ENCODE measurements at regions not wholly inside any gene's neighbourhood (a gene's known extent, or its start where the extent isn't known, plus 50 kb on each side); places are given as distances from the start of the nearest gene placed in this dataset.

- no peak for DNase-seq (ENCODE audit: low read depth in 1 of 2, low spot score in 1 of 2)
Measured at GRCh38 chr14:104271391-104271790, 133.0 kb downstream of the KIF26A start.

GRCh38 chr14:104274806-104275205 lies 136.4 kb downstream of the KIF26A start:
- DNase-seq (ENCODE audit: low read depth in 1 of 2, low spot score in 1 of 2), result no peak

DNA sequence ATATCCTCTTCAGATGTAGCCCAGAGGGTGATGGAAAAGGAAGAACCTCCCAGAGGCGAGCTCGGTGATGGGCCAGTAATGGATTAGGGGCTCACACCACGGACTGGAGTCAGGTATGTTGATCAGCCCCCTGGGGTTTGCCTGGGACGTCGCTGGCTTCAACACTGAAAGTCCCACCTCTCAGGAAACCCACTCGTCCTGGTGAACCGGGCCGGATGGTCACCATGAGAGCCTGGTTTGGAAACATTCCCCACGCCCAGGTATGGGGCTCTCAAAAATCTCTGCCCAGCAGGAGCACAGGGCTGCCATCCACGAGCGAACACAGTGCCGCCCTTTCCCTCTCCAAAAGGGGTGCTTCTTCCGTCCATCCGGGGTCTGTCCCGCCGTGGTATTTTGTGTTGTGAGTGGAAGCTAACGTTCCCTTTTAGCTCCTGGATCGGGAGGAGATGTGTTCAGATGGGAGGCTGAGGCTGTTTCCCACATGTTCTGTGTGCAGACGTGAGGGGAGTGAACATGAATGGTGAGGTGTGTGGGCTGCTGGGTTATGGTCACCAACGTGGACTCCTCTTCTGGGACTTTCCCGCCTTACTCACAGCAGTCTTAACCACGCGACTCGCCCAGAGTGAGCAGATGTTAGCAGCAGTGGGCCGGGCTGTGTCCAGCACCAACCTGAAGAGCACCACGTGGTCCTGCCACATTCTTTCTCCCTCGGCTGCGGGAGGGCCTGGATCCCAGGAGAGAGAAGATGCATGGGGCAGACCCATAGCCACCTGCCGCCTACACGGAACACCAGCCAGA lies 139.2 kb downstream of the KIF26A start:
- DNase-seq (ENCODE audit: low read depth in 1 of 2, low spot score in 1 of 2), result no peak

- no peak for DNase-seq (ENCODE audit: low read depth in 1 of 2, low spot score in 1 of 2)
Measured at GRCh38 chr14:104278214-104278534, 139.8 kb downstream of the KIF26A start.

GRCh38 chr14:104280085-104280901 lies 141.9 kb downstream of the KIF26A start:
- no peak for DNase-seq (ENCODE audit: low read depth in 1 of 2, low spot score in 1 of 2)

GRCh38 chr14:104280902-104281767 lies 142.7 kb downstream of the KIF26A start:
- no peak for DNase-seq (ENCODE audit: low read depth in 1 of 2, low spot score in 1 of 2)

DNA sequence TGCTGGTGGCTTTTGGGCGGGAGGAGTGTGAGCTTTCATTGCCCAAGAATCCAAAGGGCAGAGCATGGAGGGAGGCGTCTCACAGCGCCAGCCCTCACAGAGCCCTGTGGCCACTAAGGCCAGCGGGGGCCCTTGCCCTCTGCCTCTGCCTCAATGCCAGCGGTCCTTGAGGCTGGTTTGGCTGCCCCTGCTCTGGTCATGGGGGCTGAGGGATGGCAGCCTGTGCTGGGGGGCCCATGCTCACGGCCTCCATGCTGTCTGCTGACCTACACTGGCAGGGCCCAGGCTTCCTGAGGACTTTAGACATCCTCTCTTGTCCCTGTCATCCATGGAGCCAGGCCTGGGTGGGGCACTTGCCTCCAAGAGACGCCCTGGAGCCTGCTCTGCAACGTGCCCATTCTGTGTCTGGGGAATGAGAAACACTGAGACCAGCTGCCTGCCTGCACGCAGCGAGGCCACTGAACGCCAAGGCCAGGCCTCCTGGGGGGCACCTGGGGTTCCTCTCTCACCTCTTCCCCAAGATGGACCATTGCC lies 143.4 kb downstream of the KIF26A start:
- DNase-seq (ENCODE audit: low read depth in 1 of 2, low spot score in 1 of 2), result no peak

DNA sequence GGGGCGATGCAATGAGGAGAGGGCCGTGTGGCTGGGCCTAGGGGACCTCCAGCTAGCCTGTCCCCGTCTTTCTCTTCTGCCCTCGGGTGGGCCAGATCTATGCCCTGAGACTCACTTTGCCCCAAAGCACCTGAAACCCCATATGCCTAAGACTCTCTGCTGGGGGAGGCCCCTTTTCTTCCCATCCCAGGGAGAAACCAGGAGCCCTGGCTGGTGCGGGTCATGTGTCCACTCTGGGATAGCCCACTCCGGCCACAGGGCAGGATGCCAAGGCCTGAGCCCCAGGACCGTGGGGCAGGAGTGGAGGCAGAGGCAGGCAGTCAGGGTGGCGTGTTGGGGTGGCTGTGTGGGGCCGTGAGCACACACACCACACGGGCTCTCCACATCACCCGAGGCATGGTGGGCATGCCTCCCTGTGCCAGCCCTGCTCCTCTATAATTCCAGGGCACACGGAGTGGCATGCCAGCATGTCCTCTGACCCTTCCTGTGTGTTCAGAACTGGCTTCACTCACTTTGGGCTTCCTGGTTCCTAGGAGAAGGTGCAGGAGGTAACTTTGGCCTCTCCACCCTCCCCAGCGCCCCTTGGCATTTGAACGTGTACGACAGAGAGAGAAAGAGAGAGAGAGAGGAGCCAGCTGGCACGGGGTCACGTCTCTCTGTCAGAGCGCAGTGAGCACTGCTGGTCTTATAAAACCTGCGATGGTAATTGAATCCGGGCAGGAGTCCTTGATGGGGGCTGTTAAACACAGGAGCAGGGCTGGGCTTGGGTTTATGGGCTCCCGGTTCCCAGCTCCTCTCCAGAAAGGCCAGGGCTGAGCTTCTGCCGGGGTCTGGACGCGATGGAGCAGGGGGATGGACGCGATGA lies 144.2 kb downstream of the KIF26A start:
- no peak for DNase-seq (ENCODE audit: low read depth in 1 of 2, low spot score in 1 of 2)

DNA sequence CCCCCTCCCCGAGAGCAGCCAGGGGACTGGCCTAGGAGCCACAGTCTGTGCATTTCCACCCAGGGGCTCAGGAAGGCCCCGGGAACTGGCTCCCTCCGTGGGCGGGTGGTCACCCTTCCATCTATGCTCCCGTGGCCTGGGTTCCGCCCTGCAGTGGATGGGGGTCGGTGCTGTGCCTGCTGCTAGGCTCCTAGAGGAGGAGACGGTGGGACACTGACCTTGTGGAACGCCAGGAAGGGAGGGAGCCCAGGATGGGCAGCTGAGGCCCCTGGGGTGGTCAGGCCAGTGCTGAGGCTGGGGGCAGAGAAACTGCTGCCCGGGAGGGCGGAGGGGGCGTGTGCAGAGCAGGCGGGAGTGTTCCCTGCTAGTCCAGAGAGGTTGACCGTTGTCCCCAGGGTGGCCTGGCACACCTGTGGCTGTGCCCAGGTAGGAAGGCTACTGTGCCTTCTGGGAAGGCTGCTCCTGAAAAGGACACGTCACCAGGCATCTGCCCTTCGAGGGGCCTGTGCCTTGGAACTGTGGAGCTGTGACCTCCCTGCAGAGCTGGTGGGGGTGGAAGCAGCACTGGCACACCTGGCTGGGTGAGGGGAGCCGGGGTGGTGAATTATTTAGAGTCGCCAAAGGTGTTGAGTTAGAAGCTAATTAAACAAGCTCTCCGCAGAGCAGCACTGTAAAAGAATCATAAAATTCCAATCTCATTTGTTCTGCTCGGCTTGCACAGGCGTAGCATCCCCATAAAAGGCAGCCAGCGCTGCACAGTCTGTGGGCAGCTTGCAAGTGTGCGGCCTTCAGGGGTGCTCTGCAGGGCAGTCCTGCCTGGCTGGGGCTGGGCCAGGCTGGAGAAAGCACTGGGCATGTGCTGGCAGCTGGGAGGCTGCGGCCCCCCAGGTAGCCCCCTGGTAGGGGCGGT lies 145.1 kb downstream of the KIF26A start:
- DNase-seq (ENCODE audit: low read depth in 1 of 2, low spot score in 1 of 2), result no peak

DNA sequence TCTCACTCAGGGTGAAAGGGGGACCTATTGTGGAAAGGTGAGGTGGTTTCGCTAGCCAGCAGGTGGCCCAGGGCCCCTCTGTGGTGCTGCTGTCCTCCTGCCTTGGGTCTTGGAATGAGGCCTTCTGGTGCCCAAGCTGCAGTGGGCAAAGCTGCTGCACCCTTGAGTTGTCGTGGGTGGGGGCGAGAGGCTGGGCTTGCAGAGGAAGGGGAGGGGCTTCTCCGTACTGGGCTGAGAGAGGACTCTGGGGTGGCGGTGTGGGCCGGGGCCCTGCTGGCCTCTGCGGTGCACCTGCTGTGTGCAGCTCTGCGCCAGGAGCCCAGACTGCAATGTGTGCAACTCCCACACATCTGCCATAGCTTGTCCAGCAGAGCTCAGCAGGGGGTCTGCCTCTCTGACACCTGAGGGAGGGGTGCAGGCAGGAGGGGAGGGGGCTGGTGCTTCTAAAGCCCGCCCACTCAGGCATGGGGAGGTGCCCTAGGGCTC lies 145.8 kb downstream of the KIF26A start:
- DNase-seq (ENCODE audit: low read depth in 1 of 2, low spot score in 1 of 2), result no peak

DNA sequence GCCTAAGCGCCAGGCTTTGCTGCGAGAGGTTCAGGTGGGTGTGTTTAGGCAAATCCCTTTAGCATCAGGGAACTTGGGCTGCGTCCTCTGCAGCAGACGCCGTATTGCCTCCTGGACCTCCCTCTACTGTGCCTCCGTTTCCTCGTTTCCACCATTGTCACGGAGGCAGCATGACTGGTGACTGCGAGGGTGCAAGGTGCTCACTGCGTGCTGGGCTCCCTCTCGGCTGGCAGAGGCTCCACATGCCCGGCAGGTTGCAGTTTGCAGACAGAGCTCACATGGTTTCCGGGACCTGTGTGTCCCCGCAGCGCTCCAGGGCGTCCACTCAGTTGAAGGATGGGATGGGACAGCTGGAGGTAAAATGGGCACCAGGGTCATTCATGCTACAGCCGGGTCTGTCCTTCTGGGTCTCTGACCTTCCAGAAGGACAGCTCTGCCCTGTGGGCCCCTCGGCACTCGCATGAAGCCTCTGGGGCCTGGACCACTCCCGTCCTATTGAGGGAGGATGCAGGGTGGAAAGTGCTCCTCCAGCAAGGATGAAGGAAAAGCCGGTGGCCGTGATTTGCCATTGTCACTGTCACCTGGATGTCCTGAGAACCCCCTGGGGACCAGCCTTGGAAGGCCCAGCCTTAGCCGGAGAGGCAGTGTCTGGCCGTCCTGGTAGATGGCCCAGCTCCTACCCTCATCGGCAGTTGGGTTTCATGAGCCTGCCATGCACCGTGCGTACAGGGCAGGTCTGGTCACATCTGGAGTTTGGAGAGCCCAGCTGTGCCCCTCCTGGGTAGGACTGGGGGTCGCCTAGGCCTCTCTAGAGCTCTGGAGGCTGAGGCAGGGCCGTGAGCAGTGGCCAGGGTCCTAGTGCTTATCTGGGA lies 146.5 kb downstream of the KIF26A start:
- no peak for DNase-seq (ENCODE audit: low read depth in 1 of 2, low spot score in 1 of 2)

DNA sequence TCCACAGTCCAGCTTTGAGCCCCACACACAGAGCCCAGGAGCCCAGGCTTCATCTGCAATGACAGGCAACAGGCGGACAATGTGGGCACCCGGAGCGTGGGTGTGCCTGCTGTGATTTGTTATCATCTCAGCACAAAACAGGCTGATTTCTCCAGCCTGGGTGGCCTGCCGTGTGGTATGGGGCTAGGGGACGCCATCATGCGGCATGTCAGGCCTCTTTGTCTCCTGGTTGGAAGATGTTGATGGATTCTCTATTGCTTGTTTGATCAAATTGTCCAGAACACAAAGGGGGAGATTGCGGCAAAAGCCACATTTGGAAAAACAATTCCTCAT lies 147.1 kb downstream of the KIF26A start:
- DNase-seq (ENCODE audit: low read depth in 1 of 2, low spot score in 1 of 2), result no peak

DNA sequence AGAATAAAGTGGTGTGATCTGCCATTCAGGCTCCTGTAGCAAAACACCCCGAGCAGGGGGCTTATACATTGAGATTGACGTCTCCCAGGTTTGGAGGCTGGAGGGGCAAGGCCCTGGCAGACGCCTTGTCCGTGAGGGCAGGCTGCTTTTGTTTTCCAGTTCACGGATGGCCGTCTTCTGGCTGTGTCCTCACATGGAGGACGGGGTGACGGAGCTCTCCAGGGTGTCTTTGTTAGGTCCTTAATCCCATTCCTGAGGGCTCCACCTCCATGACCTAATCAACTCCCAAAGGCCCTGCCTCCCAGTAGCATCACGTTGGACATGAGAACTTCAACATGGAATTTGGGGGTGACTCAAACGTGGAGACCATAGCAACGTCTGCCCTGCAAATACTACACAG lies 147.7 kb downstream of the KIF26A start:
- DNase-seq (ENCODE audit: low read depth in 1 of 2, low spot score in 1 of 2), result no peak

DNA sequence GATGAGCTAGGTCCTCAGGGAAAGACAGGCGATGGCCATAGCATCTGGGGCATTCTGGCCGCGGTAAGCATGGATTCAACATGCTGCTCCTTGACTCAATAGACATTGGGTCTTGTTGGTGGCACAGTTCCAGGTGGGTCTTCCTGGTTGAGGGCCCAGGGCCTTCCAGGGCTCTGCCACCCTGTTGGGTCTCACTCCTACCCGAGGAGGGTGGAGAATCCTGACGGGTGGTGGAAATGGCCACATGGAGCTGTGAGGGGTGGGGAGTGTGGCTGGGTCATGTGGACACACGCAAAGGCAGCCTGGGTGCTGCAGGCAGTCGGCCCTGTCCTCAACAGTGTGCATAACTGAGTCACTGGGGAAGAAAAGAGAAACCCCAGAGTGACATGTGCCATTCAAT lies 148.1 kb downstream of the KIF26A start:
- no peak for DNase-seq (ENCODE audit: low read depth in 1 of 2, low spot score in 1 of 2)

GRCh38 chr14:104287301-104288009 lies 149.1 kb downstream of the KIF26A start:
- DNase-seq (ENCODE audit: low read depth in 1 of 2, low spot score in 1 of 2), result no peak

DNA sequence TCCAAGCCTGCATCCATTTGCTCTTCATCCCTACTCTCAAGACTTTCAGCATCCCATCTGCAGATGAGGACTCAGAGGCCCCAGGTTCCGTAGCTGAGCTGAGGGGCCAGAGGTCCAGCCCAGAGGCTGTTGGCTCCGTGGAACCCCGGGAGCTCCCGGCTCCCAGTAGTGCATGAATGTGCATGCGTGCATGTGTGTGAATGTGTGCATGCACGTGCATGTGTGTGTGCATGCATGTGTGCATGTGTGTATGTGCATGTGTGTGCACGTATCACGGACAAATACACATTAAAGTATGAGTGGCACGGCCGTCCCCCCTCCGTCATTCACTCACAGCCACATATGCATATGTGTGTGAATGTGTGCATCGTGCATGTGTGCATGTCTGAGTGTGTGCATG lies 149.9 kb downstream of the KIF26A start:
- DNase-seq (ENCODE audit: low read depth in 1 of 2, low spot score in 1 of 2), result no peak

GRCh38 chr14:104289507-104289906 lies 151.1 kb downstream of the KIF26A start:
- DNase-seq (ENCODE audit: low read depth in 1 of 2, low spot score in 1 of 2), result no peak

Measured in activated CD4-positive, alpha-beta T cell treated with anti-CD3 and anti-CD28 coated beads, Interleukin-2, amount 50 U/mL, for 24 hours (primary cell).